ENCODE measurements at regions not wholly inside any gene's neighbourhood (a gene's known extent, or its start where the extent isn't known, plus 50 kb on each side); places are given as distances from the start of the nearest gene placed in this dataset.

DNA sequence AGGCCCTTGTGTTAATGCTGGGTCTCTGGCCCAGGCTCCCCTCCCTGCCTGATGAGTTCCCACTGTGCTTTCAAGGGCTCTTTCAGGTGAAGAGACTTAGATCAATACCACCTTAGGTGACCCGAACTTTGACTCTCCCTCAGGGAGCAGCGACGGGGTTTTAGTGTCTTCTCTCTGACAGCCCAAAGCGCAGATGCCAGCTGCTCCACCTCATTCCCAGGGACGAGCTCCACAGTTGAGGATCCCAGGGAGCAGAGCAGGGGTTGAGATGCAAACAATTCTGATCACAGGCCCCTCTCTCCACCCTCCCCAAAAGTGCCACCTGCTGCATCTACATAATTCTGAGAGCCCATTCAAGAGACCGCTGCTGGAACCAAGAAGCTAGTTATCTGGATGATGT lies 265.1 kb downstream of the TJP1 start:
- Histone ChIP-seq H3K4me3 (no peak overlapping the region), H3K4me2 (no peak overlapping the region), H3K9me3 (no peaks in the 10 kb centered on the region), H3K27ac (no peak overlapping the region), H3K4me1 (no peaks in the 10 kb centered on the region)
- no peak for FAIRE-seq
- ATAC-seq, result peak; percentile 5 to 31; a peak in 2 of 6 replicates
- no peak for DNase-seq (ENCODE audit: low read depth in 1 of 2, low spot score in 1 of 2)
- TF ChIP-seq SMC3 (IDR thresholded peaks at IDR 0.05), result no peak
- no peak for TF ChIP-seq RCOR1 (IDR thresholded peaks at IDR 0.05; ENCODE audit: low read depth, low read length)
- TF ChIP-seq NPAS2 (CRISPR knock-in tag; IDR thresholded peaks at IDR 0.05; ENCODE audit: borderline replicate concordance), result no peak
- CTCF ChIA-PET, result interaction anchor here (0.5 kb wide), 1 partner anchor 1189 kb away, joined by 3 read pairs; no protein-coding TSS in a partner anchor
- WGBS (ENCODE audit: missing lambda C conversion rate), result 32% methylated on average over 6 of the region's 6 CpGs
- POLR2A ChIA-PET, result no interaction called here

GRCh38 chr15:29556380-29556779 lies 265.9 kb downstream of the TJP1 start:
- FAIRE-seq (no peak), DNase-seq (ENCODE audit: low read depth in 1 of 2, low spot score in 1 of 2) (no peak), ATAC-seq (peak in 1 of 2 experiments; percentile 24; a peak in 1 of 6 replicates)
- no peak for TF ChIP-seq RAD21 (conservative IDR thresholded peaks at IDR 0.05 in 1 of 2, IDR thresholded peaks at IDR 0.05 in 1 of 2)
- 32% methylated on average over 3 of the region's 4 CpGs for WGBS (ENCODE audit: missing lambda C conversion rate)
- Histone ChIP-seq H3K27ac (no peak overlapping the region), H3K4me3 (no peak overlapping the region), H3K4me2 (no peak overlapping the region), H3K9me3 (no peaks in the 10 kb centered on the region), H3K4me1 (no peaks in the 10 kb centered on the region)
- POLR2A ChIA-PET, result no interaction called here
- CTCF ChIA-PET, result no interaction called here

DNA sequence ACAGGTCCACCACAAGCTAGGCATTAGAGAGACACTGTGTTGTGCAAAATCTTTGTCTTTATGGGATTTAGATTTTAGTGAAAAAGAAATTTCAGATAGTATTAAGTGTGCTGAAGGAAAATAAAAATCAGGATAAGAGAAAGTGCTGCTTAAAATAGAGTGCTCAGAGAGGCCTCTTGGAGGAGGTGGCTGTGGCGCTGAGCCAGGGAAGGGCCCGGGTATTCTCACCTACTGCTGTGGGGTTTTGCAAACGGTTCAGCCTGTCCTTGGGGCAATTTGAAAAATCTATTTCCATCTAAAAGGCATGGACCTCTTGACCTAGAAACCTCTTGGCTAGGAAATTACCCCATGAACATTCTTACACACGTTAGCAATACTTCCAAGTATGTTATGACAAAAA lies 267.7 kb downstream of the TJP1 start:
- WGBS (ENCODE audit: missing lambda C conversion rate), result 41% methylated on average over 4 of the region's 4 CpGs
- ChIA-PET POLR2A (no interaction called here), CTCF (interaction anchor here (1.3 kb wide), 1 partner anchor 14 kb away, joined by 4 read pairs; no protein-coding TSS in a partner anchor)
- Histone ChIP-seq H3K4me3 (no peak overlapping the region), H3K4me1 (no peaks in the 10 kb centered on the region), H3K4me2 (no peak overlapping the region), H3K9me3 (no peaks in the 10 kb centered on the region), H3K27ac (no peak overlapping the region)
- DNase-seq (ENCODE audit: low read depth in 1 of 2, low spot score in 1 of 2), result no peak
- ATAC-seq, result no peak
- TF ChIP-seq JUN (IDR thresholded peaks at IDR 0.05) (no peak), CHD4 (IDR thresholded peaks at IDR 0.05; ENCODE audit: borderline replicate concordance) (no peak), MAX (IDR thresholded peaks at IDR 0.05) (no peak), MAFK (IDR thresholded peaks at IDR 0.05; ENCODE audit: partially characterized antibody) (no peak), ESRRA (IDR thresholded peaks at IDR 0.05; ENCODE audit: borderline replicate concordance, low read length) (no peak), NFE2L2 (conservative IDR thresholded peaks at IDR 0.05; ENCODE audit: low read length) (no peak), EHF (CRISPR knock-in tag; IDR thresholded peaks at IDR 0.05) (no peak), POLR2AphosphoS2 (conservative IDR thresholded peaks at IDR 0.05; ENCODE audit: low read length) (no peak)
- no peak for FAIRE-seq

- H3K4me3 ChIP-seq, result no peak overlapping the region
- H3K4me2 ChIP-seq, result no peak overlapping the region
- TF ChIP-seq, protein P1, sequence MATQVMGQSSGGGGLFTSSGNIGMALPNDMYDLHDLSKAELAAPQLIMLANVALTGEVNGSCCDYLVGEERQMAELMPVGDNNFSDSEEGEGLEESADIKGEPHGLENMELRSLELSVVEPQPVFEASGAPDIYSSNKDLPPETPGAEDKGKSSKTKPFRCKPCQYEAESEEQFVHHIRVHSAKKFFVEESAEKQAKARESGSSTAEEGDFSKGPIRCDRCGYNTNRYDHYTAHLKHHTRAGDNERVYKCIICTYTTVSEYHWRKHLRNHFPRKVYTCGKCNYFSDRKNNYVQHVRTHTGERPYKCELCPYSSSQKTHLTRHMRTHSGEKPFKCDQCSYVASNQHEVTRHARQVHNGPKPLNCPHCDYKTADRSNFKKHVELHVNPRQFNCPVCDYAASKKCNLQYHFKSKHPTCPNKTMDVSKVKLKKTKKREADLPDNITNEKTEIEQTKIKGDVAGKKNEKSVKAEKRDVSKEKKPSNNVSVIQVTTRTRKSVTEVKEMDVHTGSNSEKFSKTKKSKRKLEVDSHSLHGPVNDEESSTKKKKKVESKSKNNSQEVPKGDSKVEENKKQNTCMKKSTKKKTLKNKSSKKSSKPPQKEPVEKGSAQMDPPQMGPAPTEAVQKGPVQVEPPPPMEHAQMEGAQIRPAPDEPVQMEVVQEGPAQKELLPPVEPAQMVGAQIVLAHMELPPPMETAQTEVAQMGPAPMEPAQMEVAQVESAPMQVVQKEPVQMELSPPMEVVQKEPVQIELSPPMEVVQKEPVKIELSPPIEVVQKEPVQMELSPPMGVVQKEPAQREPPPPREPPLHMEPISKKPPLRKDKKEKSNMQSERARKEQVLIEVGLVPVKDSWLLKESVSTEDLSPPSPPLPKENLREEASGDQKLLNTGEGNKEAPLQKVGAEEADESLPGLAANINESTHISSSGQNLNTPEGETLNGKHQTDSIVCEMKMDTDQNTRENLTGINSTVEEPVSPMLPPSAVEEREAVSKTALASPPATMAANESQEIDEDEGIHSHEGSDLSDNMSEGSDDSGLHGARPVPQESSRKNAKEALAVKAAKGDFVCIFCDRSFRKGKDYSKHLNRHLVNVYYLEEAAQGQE (IDR thresholded peaks at IDR 0.05), result no peak
- 30% methylated on average over 5 of the region's 5 CpGs for WGBS (ENCODE audit: missing lambda C conversion rate)
- FAIRE-seq (no peak), DNase-seq (ENCODE audit: low read depth in 1 of 2, low spot score in 1 of 2) (no peak), ATAC-seq (no peak)
- peaks cover 22% of the 10 kb centered on the region for H3K9me3 ChIP-seq
- H3K27ac ChIP-seq, result no peak overlapping the region
- CTCF ChIA-PET, result interaction anchor here (0.7 to 1.4 kb wide), 5 partner anchors 9 to 411 kb away, joined by 3 to 6 read pairs (median 4); no protein-coding TSS in a partner anchor
- no peaks in the 10 kb centered on the region for H3K4me1 ChIP-seq
- POLR2A ChIA-PET, result no interaction called here
These were observed 271.3 kb downstream of the TJP1 start for GRCh38 chr15:29550834-29551465.
